H54 (cell line): ENCODE measurements at regions not wholly inside any gene's neighbourhood (a gene's known extent, or its start where the extent isn't known, plus 50 kb on each side); places are given as distances from the start of the nearest gene placed in this dataset.

Experiments
- DNase-seq: peaks from one replicate; pipeline ENCODE4 v3.0.0; 2011; ENCODE audit warnings: low spot score, mixed read lengths; ENCODE audit not compliant: insufficient read length
- FAIRE-seq: peaks from 3 replicates; lab custom pipeline; 2011; peaks lifted over from hg19 to GRCh38; lab: Jason Lieb, UNC
- POLR2A ChIP-seq: IDR thresholded peaks from 2 replicates; pipeline ENCODE4 v1.6.1; 2011; ENCODE audit warnings: low read depth, mild to moderate bottlenecking, low read length

GRCh38 chr22:23376256-23376655, 195.9 kb downstream of the BCR start:
- no peak for DNase-seq
- no peak for TF ChIP-seq POLR2A
- FAIRE-seq, result no peak

DNA sequence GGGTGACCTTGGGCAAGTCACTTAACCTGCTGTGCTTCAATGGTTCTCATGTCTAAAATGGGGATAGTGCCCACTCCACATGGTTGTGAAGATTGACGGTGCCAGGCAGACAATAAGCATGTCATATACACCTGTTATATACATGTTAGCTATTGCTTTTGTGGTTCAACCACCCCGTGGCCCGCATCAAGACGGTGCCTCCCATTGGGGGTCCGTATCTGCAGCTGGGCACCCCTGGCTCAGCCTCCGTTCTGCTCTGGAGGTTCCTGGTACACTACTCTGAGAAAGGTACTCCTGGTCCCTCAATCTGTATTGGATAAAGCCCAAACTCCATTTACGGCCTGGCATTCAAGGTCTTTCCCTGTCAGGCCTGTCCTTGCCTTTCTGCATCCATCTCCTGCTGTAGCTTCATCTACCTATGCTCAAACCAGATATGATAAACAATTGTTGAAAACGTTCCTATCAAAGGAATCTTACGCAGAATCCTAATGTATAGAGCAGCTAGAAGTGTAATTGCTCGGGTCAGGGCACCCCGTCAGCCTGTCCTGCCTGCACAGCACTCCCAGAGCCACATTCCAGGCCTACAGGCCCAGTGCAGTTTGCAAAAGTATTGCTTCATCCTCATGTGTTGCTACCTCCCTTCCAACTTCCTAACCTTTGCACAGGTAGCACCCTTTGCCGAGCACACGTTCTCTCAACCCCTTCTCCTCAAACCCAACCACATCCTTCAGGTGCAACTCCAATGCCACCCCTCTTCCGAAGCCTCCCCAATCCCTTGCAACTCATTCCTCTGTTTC, 194.9 kb downstream of the BCR start:
- TF ChIP-seq POLR2A, result no peak
- FAIRE-seq (no peak), DNase-seq (no peak)

DNA sequence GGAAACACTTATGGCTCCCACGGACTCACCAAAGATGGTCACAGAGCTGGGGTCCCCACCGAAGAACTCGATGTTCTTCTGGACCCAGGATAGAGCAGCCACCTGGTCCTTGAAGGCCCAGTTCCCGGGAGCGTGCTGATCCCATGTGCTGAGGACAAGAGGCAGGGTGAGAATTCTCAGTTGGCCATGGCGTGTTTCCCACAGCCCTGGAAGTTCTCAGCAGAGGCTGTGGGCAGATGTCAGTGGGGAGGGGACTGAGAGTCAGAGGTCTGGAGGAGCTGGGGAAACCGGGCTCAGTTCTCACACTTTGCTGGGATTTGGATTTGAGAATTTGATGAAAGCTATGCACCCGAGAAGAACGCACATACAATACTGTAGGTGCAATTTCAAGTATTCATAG, 193.3 kb downstream of the BCR start:
- no peak for DNase-seq
- no peak for FAIRE-seq
- no peak for TF ChIP-seq POLR2A

- TF ChIP-seq POLR2A, result no peak
- DNase-seq (no peak), FAIRE-seq (no peak)
These were observed 189.9 kb downstream of the BCR start for GRCh38 chr22:23370251-23370650.

DNA sequence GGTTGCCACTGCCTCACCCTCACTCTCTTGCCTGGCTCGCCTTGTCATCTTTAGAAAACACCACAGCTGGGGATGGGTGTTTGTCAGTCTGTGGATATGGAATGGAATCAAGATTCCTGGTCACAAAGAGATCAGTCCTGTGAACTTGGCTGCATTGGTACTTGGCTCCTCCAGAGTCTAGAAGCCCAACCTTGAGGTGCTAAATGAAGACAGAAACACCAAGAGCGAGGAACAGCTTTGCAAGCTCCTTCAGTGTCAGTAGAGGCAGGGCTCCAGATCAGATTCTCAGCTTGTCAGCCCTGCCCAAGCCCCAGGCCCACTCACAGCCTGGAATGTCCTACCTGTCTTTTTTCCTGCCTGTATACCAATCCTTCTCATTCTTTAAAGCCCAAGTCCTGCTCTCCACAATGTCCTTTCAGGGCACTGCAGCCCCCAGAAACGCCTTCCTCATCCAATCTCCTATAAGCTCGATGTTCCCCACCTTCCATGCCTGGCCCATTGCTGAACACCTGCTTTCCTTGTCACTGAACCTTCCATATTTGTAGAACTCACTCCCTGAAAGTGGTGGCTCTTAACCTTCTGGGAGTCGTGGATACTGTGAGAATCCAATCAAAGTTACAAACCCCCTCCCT, 188.9 kb downstream of the BCR start:
- no peak for FAIRE-seq
- no peak for TF ChIP-seq POLR2A
- DNase-seq, result no peak
